GM18861 (cell line): ENCODE measurements at regions not wholly inside any gene's neighbourhood (a gene's known extent, or its start where the extent isn't known, plus 50 kb on each side); places are given as distances from the start of the nearest gene placed in this dataset.
A peak's percentile ranks its signal among the peaks of the same experiment; 100 is the strongest.
"Not testable (repeated sequence)": the region's sequence is repeated elsewhere in the genome, so short reads cannot be mapped to it uniquely, and the experiment has no call there.

Source experiments
- ATAC-seq: cut with Tn5 transposase; IDR thresholded peaks from one replicate; pipeline ENCODE4 v1.9.1; 2021; ENCODE audit not compliant: unreplicated experiment

- ATAC-seq, result no peak
Observed at GRCh38 chr2:17146358-17146757, 371.9 kb downstream of the RAD51AP2 start.

GRCh38 chr2:17136877-17137276 is 381.4 kb downstream of the RAD51AP2 start:
- no peak for ATAC-seq

GRCh38 chr2:17136231-17136630 is 382.0 kb downstream of the RAD51AP2 start:
- no peak for ATAC-seq

- ATAC-seq, result no peak
Observed at GRCh38 chr2:17135619-17136018, 382.6 kb downstream of the RAD51AP2 start.

- ATAC-seq, result no peak
Observed at GRCh38 chr2:17133052-17133671, 385.1 kb downstream of the RAD51AP2 start.

GRCh38 chr2:17130627-17131026 is 387.6 kb downstream of the RAD51AP2 start:
- not testable (repeated sequence) for ATAC-seq

- ATAC-seq, result no peak
Observed at GRCh38 chr2:17125989-17126620, 392.1 kb downstream of the RAD51AP2 start.

GRCh38 chr2:17124575-17125318 is 393.5 kb downstream of the RAD51AP2 start:
- ATAC-seq, result no peak

- ATAC-seq, result no peak
Observed at GRCh38 chr2:17122887-17123501, 395.2 kb downstream of the RAD51AP2 start.

GRCh38 chr2:17115466-17115865 is 402.8 kb downstream of the RAD51AP2 start:
- no peak for ATAC-seq

GRCh38 chr2:17115042-17115441 is 403.2 kb downstream of the RAD51AP2 start:
- ATAC-seq, result no peak

GRCh38 chr2:17107871-17108270 is 410.4 kb downstream of the RAD51AP2 start:
- ATAC-seq, result no peak

- no peak for ATAC-seq
Observed at GRCh38 chr2:17107151-17107550, 411.1 kb downstream of the RAD51AP2 start.

- ATAC-seq, result no peak
Observed at GRCh38 chr2:17106418-17106817, 411.8 kb downstream of the RAD51AP2 start.

GRCh38 chr2:17104454-17104853 is 413.8 kb downstream of the RAD51AP2 start:
- ATAC-seq, result peak; percentile 83

- no peak for ATAC-seq
Observed at GRCh38 chr2:17101596-17101995, 416.6 kb downstream of the RAD51AP2 start.

- ATAC-seq, result no peak
Observed at GRCh38 chr2:17101091-17101490, 417.1 kb downstream of the RAD51AP2 start.

GRCh38 chr2:17095340-17095739 is 422.9 kb downstream of the RAD51AP2 start:
- no peak for ATAC-seq

GRCh38 chr2:17093712-17094111 is 424.5 kb downstream of the RAD51AP2 start:
- no peak for ATAC-seq

- ATAC-seq, result no peak
Observed at GRCh38 chr2:17086990-17087389, 421.4 kb upstream of the CYRIA start.

- no peak for ATAC-seq
Observed at GRCh38 chr2:17085546-17086202, 420.0 kb upstream of the CYRIA start.
